GM23338 (cell line): ENCODE measurements at regions not wholly inside any gene's neighbourhood (a gene's known extent, or its start where the extent isn't known, plus 50 kb on each side); places are given as distances from the start of the nearest gene placed in this dataset.

Source experiments
- ATAC-seq: fragments of 200-7000 bp; cut with Tn5 transposase; 3 replicates; pipeline ENCODE4 v1.9.1; 2020
- DNase-seq: peaks from one replicate; pipeline ENCODE4 v3.0.0-alpha.2; 2015; ENCODE audit warnings: low spot score
- H2AFZ ChIP-seq: fragments of 200-600 bp; sonication (generic); 2 replicates; pipeline ENCODE4 v1.8.0; 2016; ENCODE audit warnings: antibody characterized with exemption, mild to moderate bottlenecking, moderate library complexity
- H3F3A ChIP-seq: fragments of 200-600 bp; sonication (generic); replicated peaks from 2 replicates; pipeline ENCODE4 v1.8.0; 2017; ENCODE audit warnings: antibody characterized with exemption, mixed run types, low read depth
- H3K27ac ChIP-seq: fragments of 200-600 bp; sonication (generic); 2 replicates; pipeline ENCODE4 v1.6.1; 2016; ENCODE audit warnings: low read depth
- H3K27me3 ChIP-seq: fragments of 200-600 bp; sonication (generic); 2 replicates; pipeline ENCODE4 v1.8.0; 2016; ENCODE audit warnings: mild to moderate bottlenecking, mixed run types, moderate library complexity; ENCODE audit not compliant: insufficient read depth
- H3K36me3 ChIP-seq: fragments of 200-600 bp; sonication (generic); 2 replicates; pipeline ENCODE4 v1.8.0; 2016; ENCODE audit warnings: mild to moderate bottlenecking; ENCODE audit not compliant: insufficient read depth
- H3K4me1 ChIP-seq: fragments of 200-600 bp; sonication (generic); 2 replicates; pipeline ENCODE4 v1.8.0; 2016; ENCODE audit warnings: mild to moderate bottlenecking, moderate library complexity; ENCODE audit not compliant: insufficient read depth
- H3K4me2 ChIP-seq: fragments of 200-600 bp; sonication (generic); 2 replicates; pipeline ENCODE4 v1.7.1; 2017; ENCODE audit warnings: mixed run types
- H3K4me3 ChIP-seq: fragments of 200-600 bp; sonication (generic); 2 replicates; pipeline ENCODE4 v1.6.1; 2016; ENCODE audit warnings: mixed run types
- H3K79me2 ChIP-seq: fragments of 200-600 bp; sonication (generic); replicated peaks from 2 replicates; pipeline ENCODE4 v1.8.0; 2017; ENCODE audit warnings: mild to moderate bottlenecking; ENCODE audit not compliant: insufficient read depth
- H3K9me2 ChIP-seq: fragments of 200-600 bp; sonication (generic); 2 replicates; pipeline ENCODE4 v1.8.0; 2017; ENCODE audit not compliant: insufficient read depth
- H4K20me1 ChIP-seq: fragments of 200-600 bp; sonication (generic); replicated peaks from 2 replicates; pipeline ENCODE4 v1.8.0; 2017; ENCODE audit warnings: mild to moderate bottlenecking; ENCODE audit not compliant: insufficient read depth
- H3K27ac Mint-ChIP-seq: 2 replicates; pipeline ENCODE4 v1.8.0; 2020; ENCODE audit warnings: inconsistent platforms, mild to moderate bottlenecking, moderate library complexity, mixed read lengths
- H3K27me3 Mint-ChIP-seq: 3 replicates; pipeline ENCODE4 v1.8.0; 2022; ENCODE audit warnings: low read depth, mild to moderate bottlenecking, moderate library complexity, mixed read lengths, inconsistent platforms; ENCODE audit not compliant: insufficient read depth, poor library complexity
- H3K36me3 Mint-ChIP-seq: 3 replicates; pipeline ENCODE4 v1.8.0; 2021; ENCODE audit warnings: low read depth, mild to moderate bottlenecking, inconsistent platforms, moderate library complexity, mixed read lengths
- H3K4me1 Mint-ChIP-seq: 3 replicates; pipeline ENCODE4 v1.8.0; 2020; ENCODE audit warnings: mild to moderate bottlenecking, inconsistent platforms, mixed read lengths
- H3K4me3 Mint-ChIP-seq: 3 replicates; pipeline ENCODE4 v1.8.0; 2021; ENCODE audit warnings: moderate library complexity, mild to moderate bottlenecking, inconsistent platforms, mixed read lengths
- H3K9me3 Mint-ChIP-seq: 3 replicates; pipeline ENCODE4 v1.8.0; 2020; ENCODE audit warnings: moderate library complexity, mild to moderate bottlenecking, inconsistent platforms, mixed read lengths
- EZH2phosphoT487 ChIP-seq: fragments of 200-600 bp; sonication (generic); IDR thresholded peaks from one replicate; pipeline ENCODE4 v1.8.1; 2018; ENCODE audit warnings: antibody characterized with exemption; ENCODE audit not compliant: unreplicated experiment
- NANOG ChIP-seq: IDR thresholded peaks from 2 replicates; pipeline ENCODE4 v1.6.1; 2016; ENCODE audit warnings: antibody characterized with exemption, borderline replicate concordance
- POLR2AphosphoS5 ChIP-seq: IDR thresholded peaks from 2 replicates; pipeline ENCODE4 v1.6.1; 2016; ENCODE audit warnings: antibody characterized with exemption, low read depth
- ZNF114 ChIP-seq: fragments of 250-450 bp; sonication (Bioruptor Pico); IDR thresholded peaks from 2 replicates; pipeline ENCODE4 v1.5.0; 2020; ENCODE audit warnings: mild to moderate bottlenecking, moderate library complexity
- TF ChIP-seq, protein P1 (sequence below), 2 experiments: fragments of 200-600 bp in 1 of 2; sonication (generic) in 1 of 2; conservative IDR thresholded peaks; 2 replicates each; pipeline versions ENCODE4 v1.5.1 to v1.6.1; 2016 to 2017; ENCODE audit warnings: antibody characterized with exemption in 2 of 2, low read depth in 2 of 2, mild to moderate bottlenecking in 2 of 2, moderate library complexity in 1 of 2
- TF ChIP-seq, protein P2 (sequence below): fragments of 250-450 bp; sonication (Bioruptor Pico); IDR thresholded peaks from 2 replicates; pipeline ENCODE4 v1.5.0; 2020; ENCODE audit warnings: mild to moderate bottlenecking, moderate library complexity
- TF ChIP-seq, protein P3 (sequence below): IDR thresholded peaks from 2 replicates; pipeline ENCODE4 v1.6.1; 2016; ENCODE audit warnings: antibody characterized with exemption

DNA sequence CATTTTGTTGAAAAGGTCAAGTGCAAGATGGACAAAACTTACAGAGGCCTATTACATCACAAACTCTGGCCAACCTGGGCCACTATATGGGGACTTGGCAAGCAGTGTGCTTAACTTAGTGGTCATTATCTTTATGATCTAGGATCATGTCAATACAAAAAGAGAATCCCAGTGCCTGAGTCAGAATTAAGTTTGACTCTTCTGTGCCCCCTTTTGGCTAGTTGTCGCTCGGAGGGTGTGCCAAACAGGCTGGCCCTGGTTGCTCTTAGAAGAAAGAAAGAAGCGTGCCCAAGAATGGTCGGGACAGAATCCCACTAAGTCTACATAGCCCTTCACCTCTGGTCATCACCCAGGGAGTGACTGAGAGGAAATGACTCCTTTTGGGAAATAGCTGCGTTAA lies 100.1 kb downstream of the EIF4E start:
- H2AFZ ChIP-seq: peak overlapping the region; percentile 91
- no peak overlapping the region for H3K4me2 ChIP-seq
- no peaks in the 10 kb centered on the region for H3K4me1 ChIP-seq
- no peak overlapping the region for H3K27ac ChIP-seq
- H3K36me3 ChIP-seq: no peaks in the 10 kb centered on the region
- TF ChIP-seq NANOG: no peak
- TF ChIP-seq EZH2phosphoT487: no peak
- TF ChIP-seq, protein P1, sequence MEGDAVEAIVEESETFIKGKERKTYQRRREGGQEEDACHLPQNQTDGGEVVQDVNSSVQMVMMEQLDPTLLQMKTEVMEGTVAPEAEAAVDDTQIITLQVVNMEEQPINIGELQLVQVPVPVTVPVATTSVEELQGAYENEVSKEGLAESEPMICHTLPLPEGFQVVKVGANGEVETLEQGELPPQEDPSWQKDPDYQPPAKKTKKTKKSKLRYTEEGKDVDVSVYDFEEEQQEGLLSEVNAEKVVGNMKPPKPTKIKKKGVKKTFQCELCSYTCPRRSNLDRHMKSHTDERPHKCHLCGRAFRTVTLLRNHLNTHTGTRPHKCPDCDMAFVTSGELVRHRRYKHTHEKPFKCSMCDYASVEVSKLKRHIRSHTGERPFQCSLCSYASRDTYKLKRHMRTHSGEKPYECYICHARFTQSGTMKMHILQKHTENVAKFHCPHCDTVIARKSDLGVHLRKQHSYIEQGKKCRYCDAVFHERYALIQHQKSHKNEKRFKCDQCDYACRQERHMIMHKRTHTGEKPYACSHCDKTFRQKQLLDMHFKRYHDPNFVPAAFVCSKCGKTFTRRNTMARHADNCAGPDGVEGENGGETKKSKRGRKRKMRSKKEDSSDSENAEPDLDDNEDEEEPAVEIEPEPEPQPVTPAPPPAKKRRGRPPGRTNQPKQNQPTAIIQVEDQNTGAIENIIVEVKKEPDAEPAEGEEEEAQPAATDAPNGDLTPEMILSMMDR (conservative IDR thresholded peaks at IDR 0.05; ENCODE audit: low read depth in 2 of 2): peak; percentile 46 to 66
- Mint-ChIP-seq H3K27me3 (peaks cover 2% of the 10 kb centered on the region), H3K4me3 (no peak overlapping the region), H3K27ac (no peak overlapping the region), H3K4me1 (no peaks in the 10 kb centered on the region), H3K36me3 (no peaks in the 10 kb centered on the region), H3K9me3 (no peaks in the 10 kb centered on the region)
- peak; percentile 73 for ATAC-seq
- no peaks in the 10 kb centered on the region for H3K27me3 ChIP-seq
- H3K9me2 ChIP-seq: no peaks in the 10 kb centered on the region
- H3K4me3 ChIP-seq: no peak overlapping the region
- no peaks in the 10 kb centered on the region for H3F3A ChIP-seq
- H4K20me1 ChIP-seq: no peaks in the 10 kb centered on the region
- peak; percentile 59 for DNase-seq
- no peaks in the 10 kb centered on the region for H3K79me2 ChIP-seq

DNA sequence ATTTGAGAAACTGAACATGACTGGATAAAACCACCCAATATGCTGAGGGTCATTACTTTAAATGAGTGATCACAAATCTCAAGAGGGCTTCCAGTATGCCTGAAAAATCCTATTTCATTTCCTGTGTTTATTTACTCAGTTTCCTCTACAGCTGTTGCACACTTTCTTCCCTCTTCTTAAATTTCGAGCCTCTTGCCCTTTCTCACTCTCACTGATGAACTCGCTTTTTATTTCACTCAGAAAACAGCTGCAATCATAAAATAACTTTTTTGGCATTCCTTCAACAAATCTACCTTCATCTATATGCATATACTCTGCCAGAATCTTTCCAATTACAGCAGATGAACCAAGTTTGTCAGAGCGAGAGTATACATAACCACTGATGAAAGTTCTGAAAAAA lies 101.3 kb downstream of the EIF4E start:
- Histone ChIP-seq H3K4me1 (no peaks in the 10 kb centered on the region), H3K9me2 (no peaks in the 10 kb centered on the region), H3K79me2 (no peaks in the 10 kb centered on the region), H3K4me3 (no peak overlapping the region), H3K36me3 (no peaks in the 10 kb centered on the region), H4K20me1 (no peaks in the 10 kb centered on the region), H3K27ac (no peak overlapping the region), H3K4me2 (no peak overlapping the region), H3K27me3 (no peaks in the 10 kb centered on the region), H2AFZ (0 out of 2 replicates have a peak overlapping the region, but pooled peaks have one; percentile 72), H3F3A (no peaks in the 10 kb centered on the region)
- Mint-ChIP-seq H3K4me1 (no peaks in the 10 kb centered on the region), H3K27ac (no peak overlapping the region), H3K36me3 (no peaks in the 10 kb centered on the region), H3K4me3 (no peak overlapping the region), H3K9me3 (no peaks in the 10 kb centered on the region), H3K27me3 (peaks cover 2% of the 10 kb centered on the region)
- DNase-seq (no peak), ATAC-seq (no peak)
- TF ChIP-seq ZNF114 (CRISPR knock-in tag): no peak
- TF ChIP-seq, protein P2, sequence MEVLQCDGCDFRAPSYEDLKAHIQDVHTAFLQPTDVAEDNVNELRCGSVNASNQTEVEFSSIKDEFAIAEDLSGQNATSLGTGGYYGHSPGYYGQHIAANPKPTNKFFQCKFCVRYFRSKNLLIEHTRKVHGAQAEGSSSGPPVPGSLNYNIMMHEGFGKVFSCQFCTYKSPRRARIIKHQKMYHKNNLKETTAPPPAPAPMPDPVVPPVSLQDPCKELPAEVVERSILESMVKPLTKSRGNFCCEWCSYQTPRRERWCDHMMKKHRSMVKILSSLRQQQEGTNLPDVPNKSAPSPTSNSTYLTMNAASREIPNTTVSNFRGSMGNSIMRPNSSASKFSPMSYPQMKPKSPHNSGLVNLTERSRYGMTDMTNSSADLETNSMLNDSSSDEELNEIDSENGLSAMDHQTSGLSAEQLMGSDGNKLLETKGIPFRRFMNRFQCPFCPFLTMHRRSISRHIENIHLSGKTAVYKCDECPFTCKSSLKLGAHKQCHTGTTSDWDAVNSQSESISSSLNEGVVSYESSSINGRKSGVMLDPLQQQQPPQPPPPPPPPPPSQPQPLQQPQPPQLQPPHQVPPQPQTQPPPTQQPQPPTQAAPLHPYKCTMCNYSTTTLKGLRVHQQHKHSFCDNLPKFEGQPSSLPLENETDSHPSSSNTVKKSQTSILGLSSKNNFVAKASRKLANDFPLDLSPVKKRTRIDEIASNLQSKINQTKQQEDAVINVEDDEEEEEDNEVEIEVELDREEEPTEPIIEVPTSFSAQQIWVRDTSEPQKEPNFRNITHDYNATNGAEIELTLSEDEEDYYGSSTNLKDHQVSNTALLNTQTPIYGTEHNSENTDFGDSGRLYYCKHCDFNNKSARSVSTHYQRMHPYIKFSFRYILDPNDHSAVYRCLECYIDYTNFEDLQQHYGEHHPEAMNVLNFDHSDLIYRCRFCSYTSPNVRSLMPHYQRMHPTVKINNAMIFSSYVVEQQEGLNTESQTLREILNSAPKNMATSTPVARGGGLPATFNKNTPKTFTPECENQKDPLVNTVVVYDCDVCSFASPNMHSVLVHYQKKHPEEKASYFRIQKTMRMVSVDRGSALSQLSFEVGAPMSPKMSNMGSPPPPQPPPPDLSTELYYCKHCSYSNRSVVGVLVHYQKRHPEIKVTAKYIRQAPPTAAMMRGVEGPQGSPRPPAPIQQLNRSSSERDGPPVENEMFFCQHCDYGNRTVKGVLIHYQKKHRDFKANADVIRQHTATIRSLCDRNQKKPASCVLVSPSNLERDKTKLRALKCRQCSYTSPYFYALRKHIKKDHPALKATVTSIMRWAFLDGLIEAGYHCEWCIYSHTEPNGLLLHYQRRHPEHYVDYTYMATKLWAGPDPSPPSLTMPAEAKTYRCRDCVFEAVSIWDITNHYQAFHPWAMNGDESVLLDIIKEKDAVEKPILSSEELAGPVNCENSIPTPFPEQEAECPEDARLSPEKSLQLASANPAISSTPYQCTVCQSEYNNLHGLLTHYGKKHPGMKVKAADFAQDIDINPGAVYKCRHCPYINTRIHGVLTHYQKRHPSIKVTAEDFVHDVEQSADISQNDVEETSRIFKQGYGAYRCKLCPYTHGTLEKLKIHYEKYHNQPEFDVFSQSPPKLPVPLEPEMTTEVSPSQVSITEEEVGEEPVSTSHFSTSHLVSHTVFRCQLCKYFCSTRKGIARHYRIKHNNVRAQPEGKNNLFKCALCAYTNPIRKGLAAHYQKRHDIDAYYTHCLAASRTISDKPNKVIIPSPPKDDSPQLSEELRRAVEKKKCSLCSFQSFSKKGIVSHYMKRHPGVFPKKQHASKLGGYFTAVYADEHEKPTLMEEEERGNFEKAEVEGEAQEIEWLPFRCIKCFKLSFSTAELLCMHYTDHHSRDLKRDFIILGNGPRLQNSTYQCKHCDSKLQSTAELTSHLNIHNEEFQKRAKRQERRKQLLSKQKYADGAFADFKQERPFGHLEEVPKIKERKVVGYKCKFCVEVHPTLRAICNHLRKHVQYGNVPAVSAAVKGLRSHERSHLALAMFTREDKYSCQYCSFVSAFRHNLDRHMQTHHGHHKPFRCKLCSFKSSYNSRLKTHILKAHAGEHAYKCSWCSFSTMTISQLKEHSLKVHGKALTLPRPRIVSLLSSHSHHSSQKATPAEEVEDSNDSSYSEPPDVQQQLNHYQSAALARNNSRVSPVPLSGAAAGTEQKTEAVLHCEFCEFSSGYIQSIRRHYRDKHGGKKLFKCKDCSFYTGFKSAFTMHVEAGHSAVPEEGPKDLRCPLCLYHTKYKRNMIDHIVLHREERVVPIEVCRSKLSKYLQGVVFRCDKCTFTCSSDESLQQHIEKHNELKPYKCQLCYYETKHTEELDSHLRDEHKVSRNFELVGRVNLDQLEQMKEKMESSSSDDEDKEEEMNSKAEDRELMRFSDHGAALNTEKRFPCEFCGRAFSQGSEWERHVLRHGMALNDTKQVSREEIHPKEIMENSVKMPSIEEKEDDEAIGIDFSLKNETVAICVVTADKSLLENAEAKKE (CRISPR knock-in tag): no peak
- TF ChIP-seq, protein P3, sequence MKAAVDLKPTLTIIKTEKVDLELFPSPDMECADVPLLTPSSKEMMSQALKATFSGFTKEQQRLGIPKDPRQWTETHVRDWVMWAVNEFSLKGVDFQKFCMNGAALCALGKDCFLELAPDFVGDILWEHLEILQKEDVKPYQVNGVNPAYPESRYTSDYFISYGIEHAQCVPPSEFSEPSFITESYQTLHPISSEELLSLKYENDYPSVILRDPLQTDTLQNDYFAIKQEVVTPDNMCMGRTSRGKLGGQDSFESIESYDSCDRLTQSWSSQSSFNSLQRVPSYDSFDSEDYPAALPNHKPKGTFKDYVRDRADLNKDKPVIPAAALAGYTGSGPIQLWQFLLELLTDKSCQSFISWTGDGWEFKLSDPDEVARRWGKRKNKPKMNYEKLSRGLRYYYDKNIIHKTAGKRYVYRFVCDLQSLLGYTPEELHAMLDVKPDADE: no peak
- TF ChIP-seq POLR2AphosphoS5: no peak
